ENCODE measurements at regions not wholly inside any gene's neighbourhood (a gene's known extent, or its start where the extent isn't known, plus 50 kb on each side); places are given as distances from the start of the nearest gene placed in this dataset.
"Not testable (repeated sequence)": the region's sequence is repeated elsewhere in the genome, so short reads cannot be mapped to it uniquely, and the experiment has no call there.

DNA sequence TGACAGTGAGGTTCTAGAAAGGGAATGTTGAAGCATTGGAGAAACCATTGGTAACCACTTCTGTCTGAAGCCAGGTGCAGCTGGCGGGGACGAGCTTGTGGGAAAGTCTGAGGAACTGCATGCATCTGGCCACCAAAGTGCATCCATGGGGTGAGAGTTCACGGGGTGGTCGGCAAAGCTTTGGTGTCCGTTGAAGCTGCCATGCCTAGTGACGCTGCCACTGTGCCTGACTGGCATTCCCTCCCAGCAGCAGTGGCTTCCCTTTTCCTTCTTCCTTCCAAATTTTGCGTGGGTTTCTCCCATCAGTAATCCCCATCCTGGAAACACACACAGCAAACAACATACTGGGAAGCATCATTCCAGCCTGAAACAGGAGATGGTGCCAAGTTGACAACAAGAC lies 145.7 kb upstream of the ALDH1B1 start:
- H3K27me3 Mint-ChIP-seq = no peaks in the 10 kb centered on the region
- no peaks in the 10 kb centered on the region for H3K9me3 Mint-ChIP-seq
- H3K36me3 Mint-ChIP-seq (ENCODE audit: low read depth) = no peaks in the 10 kb centered on the region
- DNase-seq (no peak), ATAC-seq (no peak)
- no peak overlapping the region for H3K4me3 Mint-ChIP-seq
- no peak overlapping the region for H3K27ac Mint-ChIP-seq
- H3K4me1 Mint-ChIP-seq = no peaks in the 10 kb centered on the region

DNA sequence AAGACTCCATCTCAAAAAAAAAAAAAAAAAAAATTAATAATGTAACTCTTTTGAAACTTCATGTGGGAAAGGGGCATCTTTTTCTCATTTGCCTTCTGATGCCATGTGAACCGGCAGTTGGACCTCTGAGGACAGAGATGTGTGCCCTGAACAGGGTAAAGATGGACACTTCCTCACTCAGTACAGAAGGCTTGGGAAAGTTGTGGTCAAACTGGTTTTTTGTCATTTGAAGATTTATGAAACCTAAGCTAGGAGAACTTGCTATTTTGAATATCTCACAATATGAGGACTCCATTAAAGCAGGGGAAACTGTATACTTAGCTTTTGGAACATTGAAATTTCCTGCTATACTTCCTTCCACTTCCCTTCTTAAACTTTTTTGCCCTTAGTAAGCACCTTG lies 147.5 kb upstream of the ALDH1B1 start:
- Mint-ChIP-seq H3K9me3 (no peaks in the 10 kb centered on the region), H3K4me1 (no peaks in the 10 kb centered on the region), H3K27me3 (no peaks in the 10 kb centered on the region), H3K27ac (no peak overlapping the region), H3K36me3 (ENCODE audit: low read depth) (peaks cover 1% of the 10 kb centered on the region), H3K4me3 (no peak overlapping the region)
- DNase-seq (no peak), ATAC-seq (no peak)

DNA sequence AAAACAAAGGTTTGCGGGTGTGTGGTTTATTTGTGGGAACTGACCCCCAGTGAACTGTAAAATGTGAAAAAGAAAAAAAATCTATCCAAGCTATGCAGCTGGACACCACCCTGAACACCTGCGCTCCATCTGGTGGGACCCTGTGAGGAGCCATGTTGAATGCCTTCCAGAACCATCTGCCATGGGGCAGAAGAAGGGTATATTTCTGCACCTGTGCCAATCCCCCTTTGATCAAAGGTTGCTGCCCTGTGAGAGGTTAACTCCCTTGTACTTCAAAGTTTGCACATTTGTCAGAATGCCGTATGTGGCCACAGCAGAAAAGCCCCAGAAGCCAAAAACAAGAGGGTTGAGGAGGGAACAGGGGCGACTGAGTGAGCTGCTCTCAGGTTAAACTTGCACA lies 148.5 kb upstream of the ALDH1B1 start:
- H3K27me3 Mint-ChIP-seq = no peaks in the 10 kb centered on the region
- H3K27ac Mint-ChIP-seq = no peak overlapping the region
- peaks cover 1% of the 10 kb centered on the region for H3K36me3 Mint-ChIP-seq (ENCODE audit: low read depth)
- no peaks in the 10 kb centered on the region for H3K4me1 Mint-ChIP-seq
- H3K9me3 Mint-ChIP-seq = no peaks in the 10 kb centered on the region
- H3K4me3 Mint-ChIP-seq = no peak overlapping the region
- DNase-seq = no peak
- no peak for ATAC-seq

DNA sequence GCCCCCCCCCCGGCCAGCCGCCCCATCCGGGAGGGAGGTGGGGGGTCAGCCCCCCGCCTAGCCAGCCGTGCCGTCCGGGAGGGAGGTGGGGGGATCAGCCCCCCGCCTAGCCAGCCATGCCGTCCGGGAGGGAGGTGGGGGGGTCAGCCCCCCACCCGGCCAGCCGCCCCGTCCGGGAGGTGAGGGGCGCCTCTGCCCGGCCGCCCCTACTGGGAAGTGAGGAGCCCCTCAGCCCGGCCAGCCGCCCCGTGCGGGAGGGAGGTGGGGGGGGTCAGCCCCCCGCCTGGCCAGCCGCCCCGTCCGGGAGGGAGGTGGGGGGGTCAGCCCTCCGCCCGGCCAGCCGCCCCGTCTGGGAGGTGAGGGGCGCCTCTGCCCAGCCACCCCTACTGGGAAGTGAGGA lies 150.4 kb upstream of the ALDH1B1 start:
- ATAC-seq; DNase-seq; H3K36me3 Mint-ChIP-seq (ENCODE audit: low read depth); H3K4me3 Mint-ChIP-seq; H3K27ac Mint-ChIP-seq; H3K4me1 Mint-ChIP-seq; H3K9me3 Mint-ChIP-seq; H3K27me3 Mint-ChIP-seq: not testable (repeated sequence)

DNA sequence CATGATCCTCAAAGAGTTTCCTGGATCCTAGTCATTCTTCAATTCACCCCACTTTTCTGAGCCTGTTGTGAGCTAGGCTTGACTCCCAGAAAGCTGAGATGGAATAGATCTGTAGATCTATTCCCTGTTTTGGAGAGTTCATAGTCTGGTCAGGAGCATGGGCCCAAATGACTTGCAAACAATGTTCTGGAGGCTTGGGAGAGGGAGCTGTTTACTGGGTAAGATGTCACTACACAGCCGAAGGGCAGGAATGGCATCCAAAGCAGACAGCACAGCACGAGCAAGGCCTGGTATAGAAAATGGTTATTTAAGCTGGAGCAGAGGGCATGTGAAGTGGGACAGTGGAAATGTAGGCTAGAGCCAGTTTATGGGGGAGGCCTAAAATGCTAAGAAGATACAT lies 152.5 kb upstream of the ALDH1B1 start:
- Mint-ChIP-seq H3K27ac (no peak overlapping the region), H3K9me3 (no peaks in the 10 kb centered on the region), H3K4me3 (no peak overlapping the region), H3K36me3 (ENCODE audit: low read depth) (peaks cover 1% of the 10 kb centered on the region), H3K27me3 (no peaks in the 10 kb centered on the region), H3K4me1 (no peaks in the 10 kb centered on the region)
- ATAC-seq = no peak
- no peak for DNase-seq

DNA sequence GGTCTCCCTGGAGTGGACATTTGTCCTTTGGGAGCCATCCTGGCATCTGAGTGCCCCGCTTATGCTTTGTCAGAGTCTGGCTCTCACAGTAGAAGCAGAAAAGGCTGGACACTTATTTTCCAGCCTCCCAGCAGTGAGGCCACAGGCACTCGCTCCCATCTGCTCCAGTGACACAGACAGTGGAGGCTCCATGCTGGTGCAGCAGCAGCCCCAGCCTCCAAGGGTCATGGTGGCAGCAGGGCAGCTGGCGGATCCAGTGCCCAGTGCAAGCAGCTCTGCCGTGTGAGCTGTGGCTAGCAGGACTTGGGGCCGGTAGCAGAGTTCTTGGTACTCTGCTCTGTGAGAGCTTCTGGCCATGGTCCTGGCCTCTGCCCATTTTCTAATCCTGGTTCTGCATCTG lies 157.3 kb upstream of the ALDH1B1 start:
- no peak for DNase-seq
- H3K4me3 Mint-ChIP-seq = no peak overlapping the region
- peaks cover 3% of the 10 kb centered on the region for H3K27me3 Mint-ChIP-seq
- no peaks in the 10 kb centered on the region for H3K9me3 Mint-ChIP-seq
- no peak overlapping the region for H3K27ac Mint-ChIP-seq
- ATAC-seq = no peak
- no peaks in the 10 kb centered on the region for H3K4me1 Mint-ChIP-seq
- no peaks in the 10 kb centered on the region for H3K36me3 Mint-ChIP-seq (ENCODE audit: low read depth)

DNA sequence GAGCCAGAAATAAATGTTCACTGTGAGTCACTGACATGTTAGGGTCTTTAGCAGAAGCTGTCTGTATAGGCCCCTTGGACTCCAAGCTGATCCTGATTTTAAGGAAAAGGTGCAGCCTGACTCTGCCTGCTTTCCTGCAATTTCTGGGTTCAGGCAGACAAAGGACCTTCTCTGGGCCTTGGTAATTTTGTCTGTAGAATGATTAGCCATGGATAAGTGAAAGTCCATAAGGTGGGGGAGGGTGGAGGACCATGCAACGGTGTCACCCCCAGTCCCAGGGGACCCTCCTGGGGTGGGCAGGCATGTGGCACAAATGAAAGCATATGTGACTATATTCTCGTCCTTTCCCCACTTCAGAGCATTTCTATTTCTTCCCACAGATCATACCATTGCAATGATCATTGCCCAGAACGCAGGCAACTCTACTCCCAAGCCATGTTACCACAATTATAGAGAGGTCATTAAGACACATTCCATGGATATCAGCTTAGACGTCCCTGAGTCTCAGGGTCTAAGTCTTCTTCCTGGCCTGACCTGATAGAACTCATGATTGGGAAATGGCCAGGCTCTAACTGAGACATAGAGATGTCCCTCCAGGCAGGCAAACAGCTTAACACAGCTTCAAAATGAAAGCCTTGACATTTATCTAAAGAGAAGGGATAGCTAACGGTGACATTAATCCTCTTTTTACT lies 157.9 kb upstream of the ALDH1B1 start:
- Mint-ChIP-seq H3K4me3 (no peak overlapping the region), H3K9me3 (no peaks in the 10 kb centered on the region), H3K27me3 (peaks cover 3% of the 10 kb centered on the region), H3K4me1 (no peaks in the 10 kb centered on the region), H3K27ac (no peak overlapping the region), H3K36me3 (ENCODE audit: low read depth) (no peaks in the 10 kb centered on the region)
- ATAC-seq (no peak), DNase-seq (no peak)

DNA sequence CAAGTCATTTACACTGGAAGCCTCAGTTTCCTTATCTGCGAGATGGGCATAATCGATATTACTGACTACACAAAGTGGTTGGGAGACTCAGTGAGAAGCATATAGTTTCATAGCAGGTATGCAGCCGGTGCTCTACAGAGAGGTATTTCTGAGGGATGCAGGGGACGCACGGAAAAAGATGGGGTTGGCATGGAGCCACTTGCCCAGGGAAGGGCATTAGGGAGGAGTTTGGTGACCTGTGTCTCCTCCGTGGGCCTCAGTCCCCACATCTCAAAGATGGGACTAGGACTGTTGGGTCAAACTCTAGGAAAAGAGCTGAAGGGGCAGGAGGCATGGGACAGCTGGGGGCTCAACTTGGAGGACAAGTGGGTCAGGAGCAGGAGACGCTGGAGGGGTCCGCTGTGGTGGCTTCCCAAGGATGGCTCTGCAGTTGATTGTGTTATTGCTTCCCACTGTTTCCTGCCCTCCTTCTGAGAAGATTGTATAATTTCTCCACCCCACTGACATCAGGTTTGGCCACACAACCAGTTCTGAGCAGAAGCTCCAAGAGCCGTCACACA lies 158.6 kb upstream of the ALDH1B1 start:
- H3K36me3 Mint-ChIP-seq (ENCODE audit: low read depth) = no peaks in the 10 kb centered on the region
- DNase-seq (no peak), ATAC-seq (no peak)
- no peak overlapping the region for H3K27ac Mint-ChIP-seq
- peaks cover 7% of the 10 kb centered on the region for H3K27me3 Mint-ChIP-seq
- H3K4me1 Mint-ChIP-seq = no peaks in the 10 kb centered on the region
- H3K9me3 Mint-ChIP-seq = no peaks in the 10 kb centered on the region
- H3K4me3 Mint-ChIP-seq = no peak overlapping the region

DNA sequence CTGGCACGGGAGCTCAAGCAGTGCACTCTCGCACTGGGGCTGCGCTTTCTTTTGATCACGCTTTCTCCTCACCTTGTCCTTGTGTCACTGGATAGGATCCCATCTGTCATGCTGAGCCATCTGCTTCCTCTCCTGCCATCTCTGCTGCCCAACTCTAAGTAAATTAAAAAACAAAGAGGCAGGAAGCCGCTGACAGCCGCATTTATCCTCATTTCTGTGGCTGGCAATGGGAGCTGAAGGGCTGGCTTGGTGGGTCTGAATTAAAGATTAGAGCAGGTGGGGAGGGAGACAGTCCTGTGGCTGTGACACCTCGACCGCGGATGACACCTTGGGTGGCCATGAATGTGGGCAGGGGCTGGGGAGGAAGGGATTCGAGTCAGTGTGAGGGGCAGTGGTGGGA lies 159.2 kb upstream of the ALDH1B1 start:
- ATAC-seq (no peak), DNase-seq (no peak)
- Mint-ChIP-seq H3K27me3 (peaks cover 11% of the 10 kb centered on the region), H3K36me3 (ENCODE audit: low read depth) (no peaks in the 10 kb centered on the region), H3K4me3 (no peak overlapping the region), H3K27ac (no peak overlapping the region), H3K9me3 (no peaks in the 10 kb centered on the region), H3K4me1 (no peaks in the 10 kb centered on the region)

DNA sequence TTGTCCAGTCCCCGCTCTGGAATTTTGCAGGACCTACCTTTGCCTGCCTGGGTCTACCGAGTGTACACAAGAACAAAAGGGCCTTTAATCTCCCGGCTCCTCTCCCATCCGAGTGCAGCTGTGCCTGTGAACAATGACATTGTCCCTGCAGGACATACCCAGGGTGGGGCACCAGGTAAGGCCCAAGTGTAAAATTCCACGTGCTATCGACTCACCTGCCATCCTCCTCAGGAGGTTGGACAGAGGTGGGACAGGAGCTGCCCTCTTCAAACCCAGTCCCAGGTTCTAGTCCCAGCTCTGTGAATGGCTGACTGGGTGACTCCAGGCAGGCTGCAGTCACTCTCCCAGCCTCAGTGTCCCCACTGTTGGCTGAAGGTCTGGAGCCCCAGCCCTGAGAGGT lies 159.6 kb upstream of the ALDH1B1 start:
- no peak for DNase-seq
- no peak overlapping the region for H3K27ac Mint-ChIP-seq

DNA sequence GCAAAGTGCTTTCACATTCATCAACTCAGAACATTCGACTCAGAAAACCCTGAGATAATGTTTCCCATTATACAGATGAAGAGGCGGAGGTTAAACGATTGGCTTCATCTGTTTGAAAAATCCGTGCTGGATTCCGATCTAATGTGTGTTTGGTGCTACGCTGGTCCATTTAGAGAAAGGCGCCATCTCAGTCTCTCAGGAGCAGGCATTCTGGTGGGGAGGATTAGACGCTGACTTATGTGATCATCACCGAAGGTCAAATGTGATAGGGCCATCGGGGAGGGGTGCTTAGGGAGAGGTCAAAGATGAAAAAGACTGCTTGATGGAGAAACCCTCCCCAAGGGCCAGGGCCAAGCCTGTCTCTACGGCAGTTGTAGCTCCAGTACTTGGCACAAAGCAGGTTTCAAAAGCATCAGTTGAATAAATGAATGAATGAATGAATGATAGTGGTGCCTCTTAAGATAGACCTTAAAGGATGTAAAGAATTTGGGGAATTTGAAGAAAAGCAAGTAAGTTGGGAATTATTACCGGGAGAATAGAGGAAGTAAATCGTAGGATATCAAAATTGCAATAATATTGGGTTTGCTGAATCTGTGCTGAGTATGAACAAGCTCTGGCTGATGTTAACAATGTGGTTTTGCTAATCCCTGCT lies 160.6 kb upstream of the SHB start:
- H3K27ac Mint-ChIP-seq = no peak overlapping the region
- H3K36me3 Mint-ChIP-seq (ENCODE audit: low read depth) = no peaks in the 10 kb centered on the region
- H3K4me1 Mint-ChIP-seq = peaks cover 12% of the 10 kb centered on the region
- H3K4me3 Mint-ChIP-seq = no peak overlapping the region
- H3K27me3 Mint-ChIP-seq = peaks cover 21% of the 10 kb centered on the region
- DNase-seq (no peak), ATAC-seq (no peak)
- H3K9me3 Mint-ChIP-seq = no peaks in the 10 kb centered on the region

More for the DNA sequence above, 159.6 kb upstream of the ALDH1B1 start:
- Mint-ChIP-seq H3K27me3 (peaks cover 11% of the 10 kb centered on the region), H3K9me3 (no peaks in the 10 kb centered on the region), H3K36me3 (ENCODE audit: low read depth) (no peaks in the 10 kb centered on the region), H3K4me3 (no peak overlapping the region), H3K4me1 (no peaks in the 10 kb centered on the region)
- ATAC-seq = no peak

DNA sequence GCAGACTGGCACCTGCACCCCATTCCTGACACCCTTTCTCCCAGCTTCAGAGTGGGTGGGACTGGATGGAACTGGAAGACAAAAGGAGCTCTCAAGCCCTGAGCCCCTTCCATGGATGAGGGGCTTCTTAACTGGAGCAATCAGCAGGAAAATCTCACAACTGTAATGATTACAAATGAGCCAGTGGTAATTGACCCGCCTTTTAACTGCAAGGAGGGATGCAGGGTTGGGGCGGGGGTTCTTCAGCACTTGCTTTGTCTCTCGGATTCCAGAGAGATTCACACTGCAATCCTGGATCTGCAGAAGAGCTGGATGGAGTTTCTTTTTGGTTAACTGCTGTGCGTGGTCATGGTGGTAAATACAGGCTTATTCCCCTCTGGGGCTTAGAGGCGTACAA lies 160.1 kb upstream of the SHB start:
- no peaks in the 10 kb centered on the region for H3K9me3 Mint-ChIP-seq
- H3K4me1 Mint-ChIP-seq = peaks cover 12% of the 10 kb centered on the region
- no peak overlapping the region for H3K4me3 Mint-ChIP-seq
- H3K36me3 Mint-ChIP-seq (ENCODE audit: low read depth) = no peaks in the 10 kb centered on the region
- ATAC-seq (no peak), DNase-seq (no peak)
- peaks cover 23% of the 10 kb centered on the region for H3K27me3 Mint-ChIP-seq
- no peak overlapping the region for H3K27ac Mint-ChIP-seq

DNA sequence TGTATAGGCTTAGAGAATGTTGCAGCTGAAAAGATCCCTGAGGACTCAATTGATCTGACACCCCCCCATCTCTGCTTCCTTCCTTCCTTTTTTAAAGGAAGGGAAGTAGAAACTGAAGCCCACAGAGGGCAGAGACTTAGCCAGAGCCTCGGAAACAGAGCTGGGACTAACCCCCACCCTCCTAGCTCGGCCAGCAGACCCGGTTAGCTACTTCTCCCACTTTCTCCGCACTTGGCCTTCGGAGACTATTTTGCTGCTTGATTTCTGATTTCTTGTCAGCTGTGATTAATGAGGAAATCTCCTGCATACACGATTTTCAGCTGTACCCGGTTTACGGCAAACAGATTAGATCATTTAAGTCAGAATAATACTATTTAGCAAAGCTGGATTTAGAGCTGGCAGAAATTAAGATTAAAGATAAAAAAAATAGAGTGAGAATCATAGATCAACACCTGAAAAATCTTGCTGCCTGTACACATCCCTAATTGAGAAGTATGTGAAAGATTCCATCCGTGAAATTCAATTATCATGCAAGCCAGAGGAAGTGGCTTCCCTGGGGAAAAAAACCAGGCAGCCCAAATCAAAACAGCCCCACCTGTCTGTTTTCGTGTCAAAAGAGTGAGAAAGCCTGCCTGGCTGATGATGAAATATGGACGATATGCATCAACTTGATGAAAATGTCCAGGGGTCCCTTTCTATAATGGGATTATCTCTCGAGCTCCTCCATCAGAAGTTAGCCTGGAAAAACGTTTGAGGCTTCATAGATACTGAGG lies 159.5 kb upstream of the SHB start:
- ATAC-seq (no peak), DNase-seq (no peak)
- Mint-ChIP-seq H3K4me1 (peaks cover 12% of the 10 kb centered on the region), H3K27me3 (peaks cover 22% of the 10 kb centered on the region), H3K9me3 (no peaks in the 10 kb centered on the region), H3K4me3 (no peak overlapping the region), H3K36me3 (ENCODE audit: low read depth) (no peaks in the 10 kb centered on the region), H3K27ac (no peak overlapping the region)

DNA sequence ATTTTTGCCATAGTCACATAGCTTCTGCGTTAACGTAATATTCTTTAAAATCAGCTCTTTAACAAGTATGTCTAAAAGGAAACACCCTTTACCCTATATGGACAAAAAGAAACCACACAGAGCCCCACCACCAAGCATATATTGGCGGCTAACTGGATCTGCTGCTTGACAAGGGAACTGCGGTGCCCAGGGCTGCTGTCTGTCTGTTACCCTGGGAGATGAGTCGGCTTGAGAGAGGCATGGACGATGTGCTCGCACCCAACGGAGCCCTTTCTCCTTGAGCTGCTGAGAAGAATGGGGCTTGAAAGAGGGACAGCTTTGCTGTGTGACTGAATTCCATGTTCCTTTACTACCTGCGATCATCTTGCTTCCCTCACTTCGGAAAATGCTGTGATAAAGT lies 158.6 kb upstream of the SHB start:
- peak overlapping the region; percentile 17 for H3K4me3 Mint-ChIP-seq

DNA sequence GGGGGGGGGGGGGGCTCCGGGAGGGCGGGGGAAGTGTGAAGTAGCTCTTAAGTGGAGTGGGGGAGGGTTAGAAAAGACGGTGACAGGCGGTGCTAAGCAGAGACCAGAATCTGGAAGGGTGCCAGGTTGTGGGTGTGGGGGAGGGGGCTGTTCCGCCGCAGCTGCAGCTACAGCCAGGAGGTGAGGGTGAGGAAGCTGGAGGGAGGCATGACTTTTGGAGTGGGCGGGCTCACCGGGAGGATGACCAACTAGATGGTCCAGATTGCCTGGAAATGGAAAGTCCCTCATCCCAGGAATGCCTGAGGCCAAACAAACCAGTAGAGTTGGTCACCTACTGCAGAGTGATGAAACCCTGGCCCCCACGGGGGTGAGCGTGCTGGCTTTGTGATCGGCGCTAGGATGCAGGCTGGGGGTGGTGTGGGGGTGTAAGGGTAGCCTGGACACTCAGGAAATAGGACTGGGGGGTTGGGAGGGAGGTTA lies 158.1 kb upstream of the SHB start:
- no peak overlapping the region for H3K27ac Mint-ChIP-seq
- no peaks in the 10 kb centered on the region for H3K36me3 Mint-ChIP-seq (ENCODE audit: low read depth)
- ATAC-seq (peak; percentile 64), DNase-seq (peak; percentile 63)
- peak overlapping the region; percentile 17 for H3K4me3 Mint-ChIP-seq
- H3K27me3 Mint-ChIP-seq = peaks cover 21% of the 10 kb centered on the region
- H3K4me1 Mint-ChIP-seq = peaks cover 12% of the 10 kb centered on the region
- no peaks in the 10 kb centered on the region for H3K9me3 Mint-ChIP-seq

More for the DNA sequence above, 158.6 kb upstream of the SHB start:
- Mint-ChIP-seq H3K9me3 (no peaks in the 10 kb centered on the region), H3K4me1 (peaks cover 12% of the 10 kb centered on the region), H3K27me3 (peaks cover 21% of the 10 kb centered on the region), H3K27ac (no peak overlapping the region), H3K36me3 (ENCODE audit: low read depth) (no peaks in the 10 kb centered on the region)
- ATAC-seq (no peak), DNase-seq (no peak)

Data from activated naive CD8-positive, alpha-beta T cell treated with anti-CD3 and anti-CD28 coated beads, Interleukin-2, amount 50 U/mL, for 24 hours (primary cell).